ENCODE measurements at regions not wholly inside any gene's neighbourhood (a gene's known extent, or its start where the extent isn't known, plus 50 kb on each side); places are given as distances from the start of the nearest gene placed in this dataset.

DNA sequence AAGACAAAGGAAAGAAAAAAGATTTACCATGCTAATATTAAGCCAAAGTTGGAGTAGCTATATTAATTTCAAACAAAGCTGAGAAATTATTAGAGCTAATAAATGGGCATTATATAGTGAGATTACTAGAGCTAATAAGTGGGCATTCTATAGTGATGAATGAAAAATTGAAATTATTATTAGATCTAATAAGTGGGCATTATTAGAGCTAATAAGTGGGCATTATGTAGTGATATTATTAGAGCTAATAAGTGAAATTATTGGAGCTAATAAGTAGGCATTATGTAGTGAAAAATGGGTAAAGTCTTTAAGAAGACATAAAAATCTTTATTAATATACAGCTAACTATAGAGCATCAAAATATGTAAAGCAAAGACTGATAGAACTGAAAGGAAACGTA is 745.7 kb downstream of the TRIB2 start:
- H3K36me3 ChIP-seq (ENCODE audit: insufficient read depth, low read length) = no peaks in the 10 kb centered on the region

DNA sequence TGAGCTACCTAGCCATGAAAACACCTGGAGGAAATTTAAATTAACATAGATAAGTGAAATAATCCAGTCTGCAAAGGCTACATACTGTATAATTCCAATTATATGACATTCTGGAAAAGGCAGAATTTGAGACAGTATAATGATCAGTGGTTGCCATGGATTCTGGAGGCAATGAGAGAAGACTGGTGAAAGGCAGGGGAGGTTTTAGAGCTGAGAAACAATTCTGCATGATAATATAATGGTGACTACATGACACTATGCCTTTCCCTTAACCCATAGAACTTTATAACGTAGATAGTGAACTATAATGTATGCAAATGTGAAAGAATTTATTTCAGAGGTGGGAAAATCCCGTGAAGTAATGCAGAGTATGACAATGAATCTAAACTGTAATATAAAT is 749.3 kb downstream of the TRIB2 start:
- H3K36me3 ChIP-seq (ENCODE audit: insufficient read depth, low read length) = no peaks in the 10 kb centered on the region
- H3K4me1 ChIP-seq (ENCODE audit: low read length) = no peaks in the 10 kb centered on the region
- H3K4me2 ChIP-seq (ENCODE audit: low read depth, low read length, poor library complexity, severe bottlenecking) = no peak overlapping the region
- H2AFZ ChIP-seq (ENCODE audit: low read length) = no peak overlapping the region
- H3K9me2 ChIP-seq (replicated peaks; ENCODE audit: insufficient read depth, low read length) = no peaks in the 10 kb centered on the region
- no peaks in the 10 kb centered on the region for H3K27me3 ChIP-seq (ENCODE audit: low read length)
- no peaks in the 10 kb centered on the region; the same call in none of the 2 replicates for H3K9me3 ChIP-seq (ENCODE audit: low read length)
- no peak overlapping the region for H3K27ac ChIP-seq (ENCODE audit: low read length)
- H3K79me2 ChIP-seq (ENCODE audit: low read length) = no peaks in the 10 kb centered on the region
- H3K4me3 ChIP-seq (ENCODE audit: low read length) = no peak overlapping the region
- DNase-seq = no peak
- H3K9ac ChIP-seq (ENCODE audit: low read length) = no peak overlapping the region
- no peaks in the 10 kb centered on the region for H4K20me1 ChIP-seq (ENCODE audit: insufficient read depth, low read depth, low read length)

More for the DNA sequence above, 745.7 kb downstream of the TRIB2 start:
- Histone ChIP-seq H3K79me2 (ENCODE audit: low read length) (no peaks in the 10 kb centered on the region), H3K4me3 (ENCODE audit: low read length) (no peak overlapping the region), H3K27ac (ENCODE audit: low read length) (no peak overlapping the region), H3K27me3 (ENCODE audit: low read length) (no peaks in the 10 kb centered on the region), H3K4me2 (ENCODE audit: low read depth, low read length, poor library complexity, severe bottlenecking) (no peak overlapping the region), H2AFZ (ENCODE audit: low read length) (no peak overlapping the region), H4K20me1 (ENCODE audit: insufficient read depth, low read depth, low read length) (no peaks in the 10 kb centered on the region), H3K4me1 (ENCODE audit: low read length) (no peaks in the 10 kb centered on the region), H3K9me3 (ENCODE audit: low read length) (no peaks in the 10 kb centered on the region; the same call in none of the 2 replicates), H3K9me2 (replicated peaks; ENCODE audit: insufficient read depth, low read length) (no peaks in the 10 kb centered on the region), H3K9ac (ENCODE audit: low read length) (no peak overlapping the region)
- DNase-seq = no peak

DNA sequence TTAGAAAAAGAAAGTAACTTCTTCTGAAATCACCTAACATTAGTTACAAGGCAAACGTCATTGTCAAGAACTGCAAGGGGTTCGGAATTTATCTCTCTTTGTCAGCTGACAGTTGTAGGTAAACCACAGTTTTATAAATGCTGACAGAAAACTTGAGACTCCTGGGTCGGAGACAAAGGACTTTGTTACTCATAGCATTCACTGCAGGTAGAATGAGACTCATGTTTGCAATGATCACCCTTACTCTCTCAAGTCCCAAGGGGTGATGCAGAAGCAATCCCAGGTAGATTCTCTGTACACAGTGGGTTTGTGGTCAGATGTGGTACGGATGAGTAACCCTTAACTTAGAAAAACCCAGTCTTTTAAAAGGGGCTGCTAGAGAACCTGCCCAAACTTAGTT is 757.8 kb downstream of the TRIB2 start:
- Histone ChIP-seq H3K4me2 (ENCODE audit: low read depth, low read length, poor library complexity, severe bottlenecking) (no peak overlapping the region), H3K9me3 (ENCODE audit: low read length) (peaks cover 2% of the 10 kb centered on the region; the same call in 1 of the 2 replicates), H2AFZ (ENCODE audit: low read length) (no peak overlapping the region), H3K79me2 (ENCODE audit: low read length) (no peaks in the 10 kb centered on the region), H3K9me2 (replicated peaks; ENCODE audit: insufficient read depth, low read length) (no peaks in the 10 kb centered on the region), H4K20me1 (ENCODE audit: insufficient read depth, low read depth, low read length) (no peaks in the 10 kb centered on the region), H3K9ac (ENCODE audit: low read length) (no peak overlapping the region), H3K4me1 (ENCODE audit: low read length) (no peaks in the 10 kb centered on the region), H3K27me3 (ENCODE audit: low read length) (no peaks in the 10 kb centered on the region), H3K36me3 (ENCODE audit: insufficient read depth, low read length) (no peaks in the 10 kb centered on the region), H3K27ac (ENCODE audit: low read length) (no peak overlapping the region), H3K4me3 (ENCODE audit: low read length) (no peak overlapping the region)
- DNase-seq = no peak

DNA sequence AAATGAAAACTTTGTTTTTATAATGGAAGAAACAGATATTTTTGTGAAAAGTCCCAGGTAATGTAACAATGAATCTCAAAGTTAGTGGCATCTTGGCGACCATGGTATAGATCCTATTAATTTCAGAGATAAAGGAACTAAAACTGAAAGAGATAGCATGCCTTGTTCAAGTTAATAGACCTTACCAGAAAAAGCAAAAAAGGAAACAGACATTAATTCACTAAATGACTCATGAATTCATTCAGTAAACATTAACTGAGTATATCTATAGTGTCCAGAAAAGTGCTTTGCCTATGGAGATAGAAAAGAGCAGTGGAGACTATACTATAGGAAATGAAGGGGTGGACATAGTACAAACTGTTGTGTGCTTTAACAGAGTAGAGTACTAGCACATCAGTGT is 763.3 kb downstream of the TRIB2 start:
- DNase-seq = no peak
- no peak overlapping the region for H2AFZ ChIP-seq (ENCODE audit: low read length)
- no peak overlapping the region for H3K4me2 ChIP-seq (ENCODE audit: low read depth, low read length, poor library complexity, severe bottlenecking)
- H4K20me1 ChIP-seq (ENCODE audit: insufficient read depth, low read depth, low read length) = no peaks in the 10 kb centered on the region
- no peaks in the 10 kb centered on the region for H3K36me3 ChIP-seq (ENCODE audit: insufficient read depth, low read length)
- H3K9me2 ChIP-seq (replicated peaks; ENCODE audit: insufficient read depth, low read length) = no peaks in the 10 kb centered on the region
- no peak overlapping the region for H3K4me3 ChIP-seq (ENCODE audit: low read length)
- H3K27me3 ChIP-seq (ENCODE audit: low read length) = no peaks in the 10 kb centered on the region
- H3K27ac ChIP-seq (ENCODE audit: low read length) = no peak overlapping the region
- no peaks in the 10 kb centered on the region for H3K4me1 ChIP-seq (ENCODE audit: low read length)
- peaks cover 2% of the 10 kb centered on the region; the same call in 1 of the 2 replicates for H3K9me3 ChIP-seq (ENCODE audit: low read length)
- H3K79me2 ChIP-seq (ENCODE audit: low read length) = no peaks in the 10 kb centered on the region
- H3K9ac ChIP-seq (ENCODE audit: low read length) = no peak overlapping the region

DNA sequence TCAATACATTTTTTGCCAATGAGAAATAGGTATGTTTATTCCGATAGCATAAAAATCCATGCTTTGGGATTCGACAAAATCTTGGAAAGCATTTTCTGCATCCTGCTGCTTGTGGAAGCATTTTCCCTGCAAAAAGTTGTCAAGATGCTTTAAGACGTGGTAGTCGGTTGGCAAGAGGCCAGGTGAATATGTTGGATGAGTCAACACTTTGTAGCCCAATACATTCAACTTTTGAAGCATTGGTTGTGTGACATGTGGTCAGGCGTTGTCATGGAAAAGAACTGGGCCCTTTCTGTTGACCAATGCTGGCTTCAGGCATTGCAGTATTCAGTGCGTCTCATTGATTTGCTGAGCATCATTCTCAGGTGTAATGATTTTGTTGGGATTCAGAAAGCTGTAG is 764.5 kb downstream of the TRIB2 start:
- H4K20me1 ChIP-seq (ENCODE audit: insufficient read depth, low read depth, low read length) = no peaks in the 10 kb centered on the region
- no peaks in the 10 kb centered on the region for H3K79me2 ChIP-seq (ENCODE audit: low read length)
- no peak overlapping the region for H3K4me2 ChIP-seq (ENCODE audit: low read depth, low read length, poor library complexity, severe bottlenecking)
- no peaks in the 10 kb centered on the region for H3K27me3 ChIP-seq (ENCODE audit: low read length)
- no peaks in the 10 kb centered on the region for H3K36me3 ChIP-seq (ENCODE audit: insufficient read depth, low read length)
- DNase-seq = no peak
- H3K9ac ChIP-seq (ENCODE audit: low read length) = no peak overlapping the region
- no peaks in the 10 kb centered on the region for H3K9me3 ChIP-seq (ENCODE audit: low read length)
- no peak overlapping the region for H3K27ac ChIP-seq (ENCODE audit: low read length)
- H3K4me3 ChIP-seq (ENCODE audit: low read length) = no peak overlapping the region
- no peaks in the 10 kb centered on the region for H3K4me1 ChIP-seq (ENCODE audit: low read length)
- no peaks in the 10 kb centered on the region for H3K9me2 ChIP-seq (replicated peaks; ENCODE audit: insufficient read depth, low read length)
- no peak overlapping the region for H2AFZ ChIP-seq (ENCODE audit: low read length)

DNA sequence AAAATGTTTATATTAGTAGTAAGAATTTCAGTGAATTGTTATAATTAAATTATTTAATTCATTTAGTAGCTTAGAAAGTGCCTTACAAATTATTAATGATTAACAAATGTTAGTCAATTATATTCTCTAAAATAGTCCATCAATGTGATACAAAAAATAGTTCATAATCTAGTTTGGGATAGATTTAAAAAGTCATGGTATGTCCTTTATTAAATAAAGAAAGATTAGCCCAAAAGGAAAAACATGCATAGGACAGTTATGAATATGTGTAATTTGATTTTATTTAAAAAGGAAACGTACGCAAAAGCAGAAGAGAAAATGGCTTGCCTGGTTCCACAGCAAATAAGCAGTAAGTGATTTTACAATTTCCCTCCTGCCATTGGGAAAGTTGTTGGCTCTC is 768.5 kb downstream of the TRIB2 start:
- Histone ChIP-seq H4K20me1 (ENCODE audit: insufficient read depth, low read depth, low read length) (no peaks in the 10 kb centered on the region), H3K36me3 (ENCODE audit: insufficient read depth, low read length) (no peaks in the 10 kb centered on the region)
- no peak for DNase-seq

DNA sequence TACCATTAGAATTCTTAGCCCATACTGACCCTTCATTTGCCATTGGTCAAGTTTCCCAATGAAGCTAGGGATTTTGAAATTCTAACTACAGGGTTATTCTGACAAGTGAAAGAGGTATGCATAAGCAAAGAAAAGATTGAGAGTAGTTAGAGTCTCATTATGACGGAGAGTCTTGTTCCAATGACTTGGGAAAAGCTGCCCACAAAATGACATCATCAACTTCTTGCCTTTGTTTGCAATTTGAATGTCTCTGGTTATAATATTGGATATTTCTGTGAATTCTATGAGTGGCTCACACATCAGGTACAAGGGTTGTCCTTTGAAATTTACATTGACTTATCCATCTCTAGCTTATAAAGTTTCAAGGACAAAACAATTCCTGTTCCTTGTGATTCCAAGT is 772.2 kb downstream of the TRIB2 start:
- no peaks in the 10 kb centered on the region for H3K79me2 ChIP-seq (ENCODE audit: low read length)
- no peak for DNase-seq
- no peaks in the 10 kb centered on the region for H3K9me2 ChIP-seq (replicated peaks; ENCODE audit: insufficient read depth, low read length)
- H3K4me2 ChIP-seq (ENCODE audit: low read depth, low read length, poor library complexity, severe bottlenecking) = no peak overlapping the region
- no peak overlapping the region for H3K4me3 ChIP-seq (ENCODE audit: low read length)
- H3K36me3 ChIP-seq (ENCODE audit: insufficient read depth, low read length) = no peaks in the 10 kb centered on the region
- H3K9me3 ChIP-seq (ENCODE audit: low read length) = no peaks in the 10 kb centered on the region
- H2AFZ ChIP-seq (ENCODE audit: low read length) = no peak overlapping the region
- H4K20me1 ChIP-seq (ENCODE audit: insufficient read depth, low read depth, low read length) = no peaks in the 10 kb centered on the region
- H3K9ac ChIP-seq (ENCODE audit: low read length) = no peak overlapping the region
- no peak overlapping the region for H3K27ac ChIP-seq (ENCODE audit: low read length)
- no peaks in the 10 kb centered on the region for H3K27me3 ChIP-seq (ENCODE audit: low read length)
- H3K4me1 ChIP-seq (ENCODE audit: low read length) = no peaks in the 10 kb centered on the region

More for the DNA sequence above, 768.5 kb downstream of the TRIB2 start:
- H3K27ac ChIP-seq (ENCODE audit: low read length) = no peak overlapping the region
- H3K9ac ChIP-seq (ENCODE audit: low read length) = no peak overlapping the region
- no peaks in the 10 kb centered on the region for H3K27me3 ChIP-seq (ENCODE audit: low read length)
- no peaks in the 10 kb centered on the region for H3K9me3 ChIP-seq (ENCODE audit: low read length)
- no peaks in the 10 kb centered on the region for H3K4me1 ChIP-seq (ENCODE audit: low read length)
- no peak overlapping the region for H3K4me3 ChIP-seq (ENCODE audit: low read length)
- no peak overlapping the region for H2AFZ ChIP-seq (ENCODE audit: low read length)
- no peaks in the 10 kb centered on the region for H3K9me2 ChIP-seq (replicated peaks; ENCODE audit: insufficient read depth, low read length)
- H3K4me2 ChIP-seq (ENCODE audit: low read depth, low read length, poor library complexity, severe bottlenecking) = no peak overlapping the region
- H3K79me2 ChIP-seq (ENCODE audit: low read length) = no peaks in the 10 kb centered on the region

DNA sequence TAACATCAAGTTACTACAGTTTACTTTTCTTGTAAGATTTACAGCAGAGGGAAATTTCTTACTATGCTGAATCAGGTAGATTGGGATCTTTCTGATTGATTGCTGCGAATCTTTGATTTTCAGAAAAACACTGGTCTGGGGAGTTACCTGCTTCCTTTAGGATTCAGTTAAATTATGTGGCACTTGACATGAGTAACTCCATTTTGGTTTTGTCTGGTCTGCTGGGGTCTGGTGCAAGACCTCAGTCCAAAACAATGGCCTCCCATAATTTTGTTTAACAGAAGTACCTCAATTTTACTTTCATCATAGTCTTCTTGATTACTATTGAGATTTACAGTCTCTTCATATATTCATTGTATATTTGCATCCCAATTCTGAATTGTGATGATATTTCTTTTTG is 775.5 kb downstream of the TRIB2 start:
- no peaks in the 10 kb centered on the region for H3K36me3 ChIP-seq (ENCODE audit: insufficient read depth, low read length)
- H3K79me2 ChIP-seq (ENCODE audit: low read length) = no peaks in the 10 kb centered on the region
- no peak overlapping the region for H3K27ac ChIP-seq (ENCODE audit: low read length)
- no peaks in the 10 kb centered on the region for H3K27me3 ChIP-seq (ENCODE audit: low read length)
- no peak overlapping the region for H2AFZ ChIP-seq (ENCODE audit: low read length)
- H3K9me2 ChIP-seq (replicated peaks; ENCODE audit: insufficient read depth, low read length) = no peaks in the 10 kb centered on the region
- H3K9ac ChIP-seq (ENCODE audit: low read length) = no peak overlapping the region
- H4K20me1 ChIP-seq (ENCODE audit: insufficient read depth, low read depth, low read length) = no peaks in the 10 kb centered on the region
- H3K4me3 ChIP-seq (ENCODE audit: low read length) = no peak overlapping the region
- H3K9me3 ChIP-seq (ENCODE audit: low read length) = no peaks in the 10 kb centered on the region
- no peak overlapping the region for H3K4me2 ChIP-seq (ENCODE audit: low read depth, low read length, poor library complexity, severe bottlenecking)
- no peak for DNase-seq
- H3K4me1 ChIP-seq (ENCODE audit: low read length) = no peaks in the 10 kb centered on the region

DNA sequence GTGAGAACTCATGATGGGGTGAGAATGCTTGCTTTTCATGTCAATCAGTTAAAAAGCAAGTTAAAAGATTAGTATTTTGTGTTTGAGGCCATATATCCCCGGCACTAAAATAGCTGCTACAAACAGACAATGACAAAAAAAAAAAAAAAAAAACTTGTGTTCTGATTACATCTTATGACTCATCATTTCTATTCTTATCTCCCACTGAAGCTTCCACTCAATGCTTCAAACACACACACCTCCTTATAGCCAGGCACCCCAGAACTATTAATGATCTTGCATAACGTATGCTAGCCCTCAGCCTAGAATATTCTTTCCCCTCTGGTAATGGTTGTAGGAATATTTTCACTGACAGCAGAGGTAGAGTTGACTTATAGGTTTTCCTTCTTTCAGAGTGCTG is 778.3 kb downstream of the TRIB2 start:
- Histone ChIP-seq H3K9me2 (replicated peaks; ENCODE audit: insufficient read depth, low read length) (no peaks in the 10 kb centered on the region), H3K79me2 (ENCODE audit: low read length) (no peaks in the 10 kb centered on the region), H3K36me3 (ENCODE audit: insufficient read depth, low read length) (no peaks in the 10 kb centered on the region), H2AFZ (ENCODE audit: low read length) (no peak overlapping the region), H3K9me3 (ENCODE audit: low read length) (no peaks in the 10 kb centered on the region), H3K27ac (ENCODE audit: low read length) (no peak overlapping the region), H3K4me2 (ENCODE audit: low read depth, low read length, poor library complexity, severe bottlenecking) (no peak overlapping the region), H4K20me1 (ENCODE audit: insufficient read depth, low read depth, low read length) (no peaks in the 10 kb centered on the region), H3K27me3 (ENCODE audit: low read length) (no peaks in the 10 kb centered on the region), H3K9ac (ENCODE audit: low read length) (no peak overlapping the region), H3K4me3 (ENCODE audit: low read length) (no peak overlapping the region), H3K4me1 (ENCODE audit: low read length) (no peaks in the 10 kb centered on the region)
- DNase-seq = no peak

Measured in Karpas-422 (cell line).